ENCODE measurements at regions not wholly inside any gene's neighbourhood (a gene's known extent, or its start where the extent isn't known, plus 50 kb on each side); places are given as distances from the start of the nearest gene placed in this dataset.

GRCh38 chr16:72664056-72664508 lies 383.8 kb downstream of the ZFHX3 start:
- Histone ChIP-seq H2AFZ (ENCODE audit: low read depth, low read length) (peak overlapping the region; percentile 93), H3K4me2 (ENCODE audit: insufficient read depth, low read length) (peak overlapping the region; percentile 97), H3K9me1 (ENCODE audit: control insufficient read depth, insufficient read depth, low read length) (no peaks in the 10 kb centered on the region), H3K27me3 (ENCODE audit: control insufficient read depth in 2 of 2, insufficient read depth in 2 of 2, low read length in 2 of 2) (no peaks in the 10 kb centered on the region), H3K9ac (ENCODE audit: insufficient read depth in 1 of 2, low read depth in 2 of 2, low read length in 2 of 2) (peak overlapping the region; percentile 91 to 92; a peak in 3 of 4 replicates), H4K20me1 (replicated peaks; ENCODE audit: control insufficient read depth, insufficient read depth, low read length) (no peaks in the 10 kb centered on the region), H3K36me3 (ENCODE audit: control insufficient read depth, insufficient read depth, low read length) (no peaks in the 10 kb centered on the region), H3K9me3 (replicated peaks; ENCODE audit: control insufficient read depth, insufficient read depth, low read depth, low read length) (no peaks in the 10 kb centered on the region), H3K27ac (ENCODE audit: extremely low read depth, low read depth, low read length) (peak overlapping the region; percentile 93), H3K79me2 (ENCODE audit: control insufficient read depth, insufficient read depth, low read length) (peaks cover 51% of the 10 kb centered on the region), H3K4me3 (peak overlapping the region; percentile 72), H3K4me1 (replicated peaks in 1 of 2; ENCODE audit: control insufficient read depth in 2 of 2, insufficient read depth in 2 of 2, low read length in 2 of 2) (peaks cover 5 to 7% of the 10 kb centered on the region in 2 experiments; a peak in 4 of 5 replicates)
- no TSS peak for BruUV-seq (replicated peaks)
- FAIRE-seq (no peak), ATAC-seq (no peak), DNase-seq (ENCODE audit: extremely low read depth in 1 of 4, low spot score in 3 of 4) (no peak)
- 1% methylated on average over 18 of the region's 18 CpGs for WGBS (ENCODE audit: insufficient coverage, low coverage, missing lambda C conversion rate)
- CTCF ChIA-PET (ENCODE audit: low intra/inter-chr PET ratio): no interaction called here
- no peak for TF ChIP-seq TCF15 (CRISPR knock-in tag; IDR thresholded peaks at IDR 0.05)
- TF ChIP-seq NFE2L1 (tag; IDR thresholded peaks at IDR 0.05; ENCODE audit: borderline replicate concordance, low read depth): no peak
- TF ChIP-seq ZNF449 (CRISPR knock-in tag; IDR thresholded peaks at IDR 0.05): no peak
- TF ChIP-seq GATA2 (CRISPR knock-in tag; IDR thresholded peaks at IDR 0.05): no peak
- no peak for TF ChIP-seq ID3 (CRISPR knock-in tag; IDR thresholded peaks at IDR 0.05)
- no peak for TF ChIP-seq ID3 (tag; IDR thresholded peaks at IDR 0.05)
- no peak for TF ChIP-seq KDM4B (IDR thresholded peaks at IDR 0.05; ENCODE audit: borderline replicate concordance in 2 of 2, low read depth in 1 of 2)
- TF ChIP-seq ZNF197 (CRISPR knock-in tag; IDR thresholded peaks at IDR 0.05; ENCODE audit: low read depth): no peak
- TF ChIP-seq ZNF175 (CRISPR knock-in tag; IDR thresholded peaks at IDR 0.05; ENCODE audit: low read depth): no peak
- no peak for TF ChIP-seq SNRNP70 (optimal IDR thresholded peaks at IDR 0.05; ENCODE audit: low read depth, low read length)
- TF ChIP-seq COPS2 (conservative IDR thresholded peaks at IDR 0.05): no peak
- no peak for TF ChIP-seq ZNF124 (CRISPR knock-in tag; IDR thresholded peaks at IDR 0.05)
- no peak for TF ChIP-seq OTX1 (CRISPR knock-in tag; IDR thresholded peaks at IDR 0.05)
- POLR2A ChIA-PET: interaction anchor here (0.7 to 1.6 kb wide), 7 partner anchors 9 to 76 kb away, joined by 3 to 8 read pairs (median 3); no protein-coding TSS in a partner anchor
- intact Hi-C loops (cut with micrococcal nuclease): no loop called here
- in situ Hi-C loops (cut with MboI): no loop called here

All from K562 (cell line).